ENCODE measurements at regions not wholly inside any gene's neighbourhood (a gene's known extent, or its start where the extent isn't known, plus 50 kb on each side); places are given as distances from the start of the nearest gene placed in this dataset.

GRCh38 chr9:109852556-109852955, 72.6 kb downstream of the PALM2AKAP2 start:
- Histone ChIP-seq H3K27me3 (ENCODE audit: insufficient read depth, low read depth, severe bottlenecking) (peaks cover 87% of the 10 kb centered on the region), H3K9me3 (ENCODE audit: severe bottlenecking) (no peaks in the 10 kb centered on the region), H3K36me3 (no peaks in the 10 kb centered on the region), H3K4me3 (ENCODE audit: low read depth, low read length) (no peak overlapping the region), H3K27ac (no peak overlapping the region)
- no peak for DNase-seq
- no peak for TF ChIP-seq CTCF (IDR thresholded peaks at IDR 0.05; ENCODE audit: low read depth, low read length)

GRCh38 chr9:109855540-109855939, 75.5 kb downstream of the PALM2AKAP2 start:
- peaks cover 91% of the 10 kb centered on the region for H3K27me3 ChIP-seq (ENCODE audit: insufficient read depth, low read depth, severe bottlenecking)
- H3K27ac ChIP-seq: no peak overlapping the region
- no peak for DNase-seq
- H3K9me3 ChIP-seq (ENCODE audit: severe bottlenecking): no peaks in the 10 kb centered on the region
- TF ChIP-seq CTCF (IDR thresholded peaks at IDR 0.05; ENCODE audit: low read depth, low read length): no peak
- no peak overlapping the region for H3K4me3 ChIP-seq (ENCODE audit: low read depth, low read length)
- no peaks in the 10 kb centered on the region for H3K36me3 ChIP-seq

- H3K9me3 ChIP-seq (ENCODE audit: severe bottlenecking): no peaks in the 10 kb centered on the region
- DNase-seq: no peak
- TF ChIP-seq CTCF (IDR thresholded peaks at IDR 0.05; ENCODE audit: low read depth, low read length): no peak
- H3K27me3 ChIP-seq (ENCODE audit: insufficient read depth, low read depth, severe bottlenecking): peaks cover 94% of the 10 kb centered on the region
- H3K4me3 ChIP-seq (ENCODE audit: low read depth, low read length): no peak overlapping the region
- no peaks in the 10 kb centered on the region for H3K36me3 ChIP-seq
- no peak overlapping the region for H3K27ac ChIP-seq
Measured at GRCh38 chr9:109856785-109857184, 76.8 kb downstream of the PALM2AKAP2 start.

- no peak overlapping the region for H3K27ac ChIP-seq
Measured at GRCh38 chr9:109857336-109857735, 77.3 kb downstream of the PALM2AKAP2 start.

GRCh38 chr9:109859447-109859846, 79.4 kb downstream of the PALM2AKAP2 start:
- H3K27me3 ChIP-seq (ENCODE audit: insufficient read depth, low read depth, severe bottlenecking): peaks cover 96% of the 10 kb centered on the region
- H3K27ac ChIP-seq: no peak overlapping the region
- no peak overlapping the region for H3K4me3 ChIP-seq (ENCODE audit: low read depth, low read length)
- no peak for TF ChIP-seq CTCF (IDR thresholded peaks at IDR 0.05; ENCODE audit: low read depth, low read length)
- no peaks in the 10 kb centered on the region for H3K36me3 ChIP-seq
- DNase-seq: no peak
- no peaks in the 10 kb centered on the region for H3K9me3 ChIP-seq (ENCODE audit: severe bottlenecking)

More at GRCh38 chr9:109857336-109857735, 77.3 kb downstream of the PALM2AKAP2 start:
- DNase-seq: no peak
- H3K9me3 ChIP-seq (ENCODE audit: severe bottlenecking): no peaks in the 10 kb centered on the region
- no peak overlapping the region for H3K4me3 ChIP-seq (ENCODE audit: low read depth, low read length)
- TF ChIP-seq CTCF (IDR thresholded peaks at IDR 0.05; ENCODE audit: low read depth, low read length): no peak
- no peaks in the 10 kb centered on the region for H3K36me3 ChIP-seq
- peaks cover 96% of the 10 kb centered on the region for H3K27me3 ChIP-seq (ENCODE audit: insufficient read depth, low read depth, severe bottlenecking)

GRCh38 chr9:109860521-109860920, 80.5 kb downstream of the PALM2AKAP2 start:
- no peaks in the 10 kb centered on the region for H3K36me3 ChIP-seq
- H3K27me3 ChIP-seq (ENCODE audit: insufficient read depth, low read depth, severe bottlenecking): peaks cover 97% of the 10 kb centered on the region
- no peak for DNase-seq
- no peak overlapping the region for H3K4me3 ChIP-seq (ENCODE audit: low read depth, low read length)
- no peak for TF ChIP-seq CTCF (IDR thresholded peaks at IDR 0.05; ENCODE audit: low read depth, low read length)
- no peak overlapping the region for H3K27ac ChIP-seq
- H3K9me3 ChIP-seq (ENCODE audit: severe bottlenecking): no peaks in the 10 kb centered on the region
